GM18507 (cell line): ENCODE measurements at regions not wholly inside any gene's neighbourhood (a gene's known extent, or its start where the extent isn't known, plus 50 kb on each side); places are given as distances from the start of the nearest gene placed in this dataset.
"Not testable (repeated sequence)": the region's sequence is repeated elsewhere in the genome, so short reads cannot be mapped to it uniquely, and the experiment has no call there.

Source experiments
- DNase-seq: peaks from one replicate; pipeline ENCODE4 v3.0.0; 2011; ENCODE audit warnings: low read depth; ENCODE audit not compliant: insufficient read length; ENCODE audit errors: extremely low spot score
- FAIRE-seq: peaks from 2 replicates; lab custom pipeline; 2011; peaks lifted over from hg19 to GRCh38; lab: Jason Lieb, UNC

GRCh38 chrX:45437186-45437585 is 236.5 kb upstream of the DIPK2B start:
- no peak for DNase-seq
- FAIRE-seq = no peak

GRCh38 chrX:45435481-45435880 is 234.8 kb upstream of the DIPK2B start:
- FAIRE-seq (no peak), DNase-seq (no peak)

- DNase-seq (no peak), FAIRE-seq (no peak)
Observed at GRCh38 chrX:45434231-45434630, 233.6 kb upstream of the DIPK2B start.

GRCh38 chrX:45428831-45429230 is 228.2 kb upstream of the DIPK2B start:
- DNase-seq (no peak), FAIRE-seq (no peak)

- FAIRE-seq (no peak), DNase-seq (no peak)
Observed at GRCh38 chrX:45424326-45424725, 223.7 kb upstream of the DIPK2B start.

- no peak for FAIRE-seq
- DNase-seq = no peak
Observed at GRCh38 chrX:45422216-45422925, 221.7 kb upstream of the DIPK2B start.

- DNase-seq (no peak), FAIRE-seq (no peak)
Observed at GRCh38 chrX:45421806-45422205, 221.1 kb upstream of the DIPK2B start.

- no peak for DNase-seq
- no peak for FAIRE-seq
Observed at GRCh38 chrX:45404206-45404605, 203.5 kb upstream of the DIPK2B start.

- no peak for FAIRE-seq
- no peak for DNase-seq
Observed at GRCh38 chrX:45401923-45402322, 201.2 kb upstream of the DIPK2B start.

GRCh38 chrX:45400951-45401725 is 200.5 kb upstream of the DIPK2B start:
- not testable (repeated sequence) for DNase-seq, FAIRE-seq

GRCh38 chrX:45400027-45400779 is 199.5 kb upstream of the DIPK2B start:
- FAIRE-seq (no peak), DNase-seq (no peak)

GRCh38 chrX:45385757-45386156 is 185.1 kb upstream of the DIPK2B start:
- FAIRE-seq = no peak
- DNase-seq = no peak

- DNase-seq (no peak), FAIRE-seq (no peak)
Observed at GRCh38 chrX:45381841-45382240, 181.2 kb upstream of the DIPK2B start.

GRCh38 chrX:45381366-45381765 is 180.7 kb upstream of the DIPK2B start:
- FAIRE-seq (no peak), DNase-seq (no peak)

GRCh38 chrX:45379236-45379635 is 178.6 kb upstream of the DIPK2B start:
- DNase-seq (no peak), FAIRE-seq (no peak)

- FAIRE-seq (no peak), DNase-seq (no peak)
Observed at GRCh38 chrX:45372151-45372550, 171.5 kb upstream of the DIPK2B start.

- FAIRE-seq (no peak), DNase-seq (no peak)
Observed at GRCh38 chrX:45368705-45369104, 168.0 kb upstream of the DIPK2B start.

- DNase-seq (no peak), FAIRE-seq (no peak)
Observed at GRCh38 chrX:45363596-45363995, 162.9 kb upstream of the DIPK2B start.

- DNase-seq = no peak
- FAIRE-seq = no peak
Observed at GRCh38 chrX:45360571-45360970, 159.9 kb upstream of the DIPK2B start.

GRCh38 chrX:45358392-45358791 is 157.7 kb upstream of the DIPK2B start:
- FAIRE-seq = no peak

More at GRCh38 chrX:45358392-45358791, 157.7 kb upstream of the DIPK2B start:
- DNase-seq = no peak
